ENCODE measurements at regions not wholly inside any gene's neighbourhood (a gene's known extent, or its start where the extent isn't known, plus 50 kb on each side); places are given as distances from the start of the nearest gene placed in this dataset.
A peak's percentile ranks its signal among the peaks of the same experiment; 100 is the strongest.
"Not testable (repeated sequence)": the region's sequence is repeated elsewhere in the genome, so short reads cannot be mapped to it uniquely, and the experiment has no call there.

- H3K27ac ChIP-seq: peak overlapping the region; percentile 28; the same call in 1 of the 2 replicates
- no peak for TF ChIP-seq CTCF (conservative IDR thresholded peaks at IDR 0.05)
- TF ChIP-seq ZFX (IDR thresholded peaks at IDR 0.05): no peak
Observed at GRCh38 chr11:95647871-95648270, 141.7 kb downstream of the FAM76B start.

DNA sequence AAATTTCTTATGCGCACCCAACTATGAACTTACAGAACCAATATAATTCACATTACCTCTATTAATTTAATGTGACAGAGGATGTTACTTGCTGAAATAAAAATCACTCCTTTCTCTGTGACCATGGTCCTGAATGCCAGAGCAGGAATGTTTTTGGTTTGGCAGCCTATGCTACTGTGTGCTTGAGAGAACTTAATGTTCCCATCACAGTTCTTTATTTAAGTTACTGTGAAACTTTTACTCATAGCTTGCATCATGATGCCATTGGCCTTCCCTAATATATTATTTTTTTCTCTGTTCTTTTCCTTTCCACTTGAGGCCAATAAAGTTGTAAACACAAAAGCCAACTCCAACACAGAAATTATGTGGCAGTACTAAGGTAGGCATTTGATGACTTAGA is 142.2 kb downstream of the FAM76B start:
- no peak overlapping the region for H3K27ac ChIP-seq
- TF ChIP-seq CTCF (conservative IDR thresholded peaks at IDR 0.05) (no peak), ZFX (IDR thresholded peaks at IDR 0.05) (no peak)

DNA sequence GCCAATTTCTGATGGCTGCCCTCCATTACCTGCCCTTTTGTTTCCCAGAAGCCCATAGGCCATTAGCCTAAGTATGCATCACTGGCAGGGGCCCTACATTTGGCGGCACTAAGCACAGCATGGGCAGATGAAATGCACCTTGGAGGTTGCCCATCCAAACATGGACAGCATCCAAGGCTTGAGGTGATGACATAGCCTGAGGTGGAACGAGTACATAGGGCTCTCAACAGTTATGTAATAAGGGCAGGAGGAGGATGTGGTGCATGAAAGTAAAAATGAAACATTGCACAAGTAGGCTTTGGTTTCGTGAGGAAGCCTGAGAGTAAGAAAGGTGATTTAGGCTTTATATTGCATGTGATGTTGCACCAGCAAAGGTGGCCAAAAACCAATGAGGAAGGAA is 148.1 kb downstream of the FAM76B start:
- peak overlapping the region; percentile 46 for H3K27ac ChIP-seq
- TF ChIP-seq CTCF (conservative IDR thresholded peaks at IDR 0.05): no peak
- TF ChIP-seq ZFX (IDR thresholded peaks at IDR 0.05): no peak

- H3K27ac ChIP-seq: no peak overlapping the region
- TF ChIP-seq CTCF (conservative IDR thresholded peaks at IDR 0.05) (no peak), ZFX (IDR thresholded peaks at IDR 0.05) (no peak)
Observed at GRCh38 chr11:95638501-95638900, 151.1 kb downstream of the FAM76B start.

DNA sequence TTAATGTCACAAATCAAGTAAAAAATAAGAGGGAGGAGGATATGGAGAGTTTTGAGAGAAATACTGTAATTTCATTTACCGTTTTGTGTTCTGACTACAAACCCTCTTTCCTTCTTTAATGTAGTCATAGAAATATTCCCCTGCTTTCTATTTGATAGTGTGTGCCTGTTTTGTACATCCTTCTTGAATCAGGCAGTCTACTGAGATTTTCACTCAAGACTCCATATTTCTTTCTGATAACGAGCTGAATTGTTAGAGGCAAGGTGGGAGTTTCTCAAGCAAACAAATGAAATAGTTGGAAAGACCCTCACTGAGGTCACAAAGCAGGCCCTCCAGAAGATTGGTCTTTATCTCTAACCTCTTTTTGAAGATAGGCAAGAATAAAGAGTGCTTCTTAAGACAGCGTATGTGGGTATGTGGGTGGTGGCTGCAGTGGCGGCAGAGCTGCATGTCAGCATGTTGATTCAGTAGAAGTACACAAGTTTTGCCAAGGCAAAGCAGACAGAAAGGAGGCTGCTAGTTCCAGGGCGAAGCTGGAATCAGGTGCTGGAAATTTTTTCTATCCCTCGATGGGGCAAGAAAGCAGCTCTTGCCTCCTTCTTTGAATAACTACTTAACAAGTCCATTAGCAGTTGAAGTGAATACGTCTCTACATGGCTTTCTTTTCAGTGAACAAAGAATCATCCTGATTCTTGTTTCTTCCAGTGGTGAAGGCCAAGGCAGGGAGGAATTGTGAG is 164.2 kb downstream of the FAM76B start:
- no peak overlapping the region for H3K27ac ChIP-seq
- TF ChIP-seq ZFX (IDR thresholded peaks at IDR 0.05): no peak
- TF ChIP-seq CTCF (conservative IDR thresholded peaks at IDR 0.05): no peak

DNA sequence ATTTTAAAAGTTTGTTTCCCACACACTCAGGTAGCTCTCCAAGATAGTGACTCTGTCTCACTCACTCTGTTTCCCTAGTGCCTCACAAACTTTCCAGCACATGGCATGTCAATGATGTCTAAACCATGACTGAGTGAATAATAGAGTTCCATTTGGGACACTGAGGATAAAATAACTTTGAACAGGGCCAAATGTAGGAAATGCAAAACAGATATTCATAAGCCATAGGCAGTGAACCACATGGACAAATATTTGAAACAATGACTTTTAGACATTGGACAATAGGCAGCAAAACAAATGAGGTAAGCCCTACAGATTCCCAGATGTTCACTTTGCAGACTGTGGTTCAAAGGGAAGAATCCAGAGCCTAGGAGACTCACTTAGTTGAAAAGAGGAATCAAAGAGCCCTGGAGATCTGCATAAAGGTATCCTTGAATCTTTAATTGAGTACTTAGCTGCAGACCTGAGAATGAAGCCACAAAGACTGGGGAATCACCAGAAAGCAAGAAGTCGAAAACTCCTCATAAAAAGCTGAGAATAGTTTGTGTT is 173.3 kb downstream of the FAM76B start:
- TF ChIP-seq ZFX (IDR thresholded peaks at IDR 0.05) (no peak), CTCF (conservative IDR thresholded peaks at IDR 0.05) (no peak)
- H3K27ac ChIP-seq: no peak overlapping the region

DNA sequence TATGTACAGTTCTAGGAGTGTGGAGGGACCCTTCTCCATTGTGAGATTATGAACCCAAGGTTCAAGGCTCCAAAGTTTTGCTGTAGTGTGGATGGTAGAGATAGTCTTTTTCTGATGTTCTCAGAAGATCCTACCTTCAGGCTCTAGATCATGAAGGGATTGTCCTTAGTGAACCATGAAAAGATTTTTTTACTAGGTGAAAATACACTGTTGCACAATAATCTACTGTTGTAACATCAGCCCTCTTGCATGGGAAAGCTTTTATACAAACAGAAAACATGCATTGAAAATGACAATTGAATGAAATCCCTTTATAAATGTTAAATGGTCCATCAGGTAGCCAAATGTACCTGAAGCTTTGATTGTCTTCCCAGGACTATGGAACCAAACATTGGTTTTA is 177.8 kb downstream of the FAM76B start:
- TF ChIP-seq ZFX (IDR thresholded peaks at IDR 0.05) (no peak), CTCF (conservative IDR thresholded peaks at IDR 0.05) (no peak)
- H3K27ac ChIP-seq: no peak overlapping the region

DNA sequence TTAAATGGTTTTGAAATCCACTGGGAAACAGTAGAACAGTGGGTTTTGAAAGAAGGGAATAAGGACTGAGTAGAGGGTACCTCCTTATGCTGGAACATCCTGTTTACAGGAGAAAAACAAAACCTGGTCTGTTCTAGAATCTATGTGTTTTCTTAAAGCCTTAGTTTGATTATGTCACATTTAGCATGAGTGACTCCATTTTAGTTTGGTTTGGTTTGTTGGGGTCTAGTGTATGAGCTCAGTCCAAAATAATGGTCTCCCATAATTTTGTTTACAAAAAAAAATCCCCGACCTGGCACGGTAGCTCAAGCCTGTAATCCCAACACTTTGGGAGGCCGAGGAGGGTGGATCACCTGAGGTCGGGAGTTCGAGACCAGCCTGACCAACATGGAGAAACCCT is 179.4 kb downstream of the FAM76B start:
- H3K27ac ChIP-seq: not testable (repeated sequence)

All from C4-2B (cell line).